Loucy (cell line): ENCODE measurements at regions not wholly inside any gene's neighbourhood (a gene's known extent, or its start where the extent isn't known, plus 50 kb on each side); places are given as distances from the start of the nearest gene placed in this dataset.

Experiments
- H2AFZ ChIP-seq: fragments of 200-600 bp; sonication (generic); 2 replicates; pipeline ENCODE4 v1.6.0; 2016; ENCODE audit warnings: antibody characterized with exemption, mild to moderate bottlenecking, low read length, moderate library complexity
- H3F3A ChIP-seq: fragments of 200-600 bp; 2 replicates; pipeline ENCODE4 v1.6.0; 2016; ENCODE audit warnings: antibody characterized with exemption, low read depth, mild to moderate bottlenecking
- H3K27me3 ChIP-seq: fragments of 200-600 bp; sonication (generic); 2 replicates; pipeline ENCODE4 v1.6.1; 2014; ENCODE audit warnings: low read length, mild to moderate bottlenecking; ENCODE audit not compliant: insufficient read depth, poor library complexity, severe bottlenecking
- H3K36me3 ChIP-seq: fragments of 200-600 bp; sonication (generic); 2 replicates; pipeline ENCODE4 v1.6.1; 2016; ENCODE audit warnings: low read length; ENCODE audit not compliant: insufficient read depth
- H3K4me1 ChIP-seq: fragments of 200-600 bp; sonication (generic); 2 replicates; pipeline ENCODE4 v1.5.1; 2014; ENCODE audit warnings: low read length, mild to moderate bottlenecking; ENCODE audit not compliant: insufficient read depth, poor library complexity, severe bottlenecking
- H3K4me2 ChIP-seq: fragments of 200-600 bp; sonication (generic); 2 replicates; pipeline ENCODE4 v1.6.0; 2014; ENCODE audit warnings: antibody characterized with exemption, low read length, low read depth, mild to moderate bottlenecking; ENCODE audit not compliant: poor library complexity, severe bottlenecking
- H3K4me3 ChIP-seq: fragments of 200-600 bp; sonication (generic); 2 replicates; pipeline ENCODE4 v1.5.1; 2014; ENCODE audit warnings: low read length, mild to moderate bottlenecking, mixed read lengths; ENCODE audit not compliant: poor library complexity, severe bottlenecking
- H3K79me2 ChIP-seq: fragments of 200-600 bp; sonication (generic); 2 replicates; pipeline ENCODE4 v1.6.1; 2014; ENCODE audit warnings: low read length; ENCODE audit not compliant: insufficient read depth
- H3K9ac ChIP-seq: fragments of 200-600 bp; sonication (generic); 2 replicates; pipeline ENCODE4 v1.6.0; 2014; ENCODE audit warnings: mild to moderate bottlenecking, low read depth, low read length, moderate library complexity; ENCODE audit not compliant: poor library complexity, severe bottlenecking
- H3K9me2 ChIP-seq: fragments of 200-600 bp; sonication (generic); replicated peaks from 2 replicates; pipeline ENCODE4 v1.6.1; 2016; ENCODE audit warnings: low read depth, low read length, mixed read lengths
- H3K9me3 ChIP-seq: fragments of 200-600 bp; sonication (generic); 2 replicates; pipeline ENCODE4 v1.6.1; 2014; ENCODE audit warnings: mild to moderate bottlenecking, antibody characterized with exemption, low read length, low read depth; ENCODE audit not compliant: insufficient read depth
- H4K20me1 ChIP-seq: fragments of 200-600 bp; sonication (generic); 2 replicates; pipeline ENCODE4 v1.6.0; 2014; ENCODE audit warnings: antibody characterized with exemption, low read length, mild to moderate bottlenecking; ENCODE audit not compliant: insufficient read depth, poor library complexity, severe bottlenecking
- EZH2phosphoT487 ChIP-seq: fragments of 200-600 bp; IDR thresholded peaks from 2 replicates; pipeline ENCODE4 v1.6.1; 2018; ENCODE audit warnings: antibody characterized with exemption, mild to moderate bottlenecking, moderate library complexity, borderline replicate concordance
- TF ChIP-seq, protein P1 (sequence below): fragments of 200-600 bp; sonication (generic); conservative IDR thresholded peaks from 2 replicates; pipeline ENCODE4 v1.5.1; 2014; ENCODE audit warnings: mild to moderate bottlenecking, antibody characterized with exemption, low read length

DNA sequence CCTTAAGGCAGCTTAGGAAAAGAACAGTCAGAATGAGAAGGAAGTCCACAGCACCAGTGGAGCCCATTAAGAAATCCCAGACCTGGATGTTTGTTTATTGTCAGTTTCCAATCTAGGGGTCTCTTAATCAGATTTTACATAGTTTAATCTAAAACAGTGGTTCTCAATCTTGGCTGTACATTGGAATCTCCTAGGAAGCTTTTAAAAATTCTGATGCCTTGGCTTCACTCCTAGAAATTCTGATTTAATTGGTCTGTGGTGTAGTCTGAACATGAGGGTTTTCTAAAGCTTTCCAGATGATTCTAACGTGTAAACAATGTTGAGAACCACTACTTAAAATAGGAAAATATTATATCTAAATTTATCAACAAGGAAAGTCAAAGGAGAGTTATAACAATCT lies 56.6 kb upstream of the SPRED1 start:
- Histone ChIP-seq H3K9me2 (no peaks in the 10 kb centered on the region), H3K79me2 (no peaks in the 10 kb centered on the region), H3K9ac (no peak overlapping the region), H3K36me3 (no peaks in the 10 kb centered on the region), H2AFZ (no peak overlapping the region), H3K4me2 (no peak overlapping the region), H4K20me1 (no peaks in the 10 kb centered on the region), H3K9me3 (no peaks in the 10 kb centered on the region), H3K27me3 (no peaks in the 10 kb centered on the region), H3K4me3 (no peak overlapping the region), H3K4me1 (no peaks in the 10 kb centered on the region), H3F3A (no peaks in the 10 kb centered on the region)
- no peak for TF ChIP-seq EZH2phosphoT487
- TF ChIP-seq, protein P1, sequence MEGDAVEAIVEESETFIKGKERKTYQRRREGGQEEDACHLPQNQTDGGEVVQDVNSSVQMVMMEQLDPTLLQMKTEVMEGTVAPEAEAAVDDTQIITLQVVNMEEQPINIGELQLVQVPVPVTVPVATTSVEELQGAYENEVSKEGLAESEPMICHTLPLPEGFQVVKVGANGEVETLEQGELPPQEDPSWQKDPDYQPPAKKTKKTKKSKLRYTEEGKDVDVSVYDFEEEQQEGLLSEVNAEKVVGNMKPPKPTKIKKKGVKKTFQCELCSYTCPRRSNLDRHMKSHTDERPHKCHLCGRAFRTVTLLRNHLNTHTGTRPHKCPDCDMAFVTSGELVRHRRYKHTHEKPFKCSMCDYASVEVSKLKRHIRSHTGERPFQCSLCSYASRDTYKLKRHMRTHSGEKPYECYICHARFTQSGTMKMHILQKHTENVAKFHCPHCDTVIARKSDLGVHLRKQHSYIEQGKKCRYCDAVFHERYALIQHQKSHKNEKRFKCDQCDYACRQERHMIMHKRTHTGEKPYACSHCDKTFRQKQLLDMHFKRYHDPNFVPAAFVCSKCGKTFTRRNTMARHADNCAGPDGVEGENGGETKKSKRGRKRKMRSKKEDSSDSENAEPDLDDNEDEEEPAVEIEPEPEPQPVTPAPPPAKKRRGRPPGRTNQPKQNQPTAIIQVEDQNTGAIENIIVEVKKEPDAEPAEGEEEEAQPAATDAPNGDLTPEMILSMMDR = no peak

- H3K36me3 ChIP-seq = no peaks in the 10 kb centered on the region
- H2AFZ ChIP-seq = no peak overlapping the region
- TF ChIP-seq, protein P1 = no peak
- no peak for TF ChIP-seq EZH2phosphoT487
- H3K79me2 ChIP-seq = no peaks in the 10 kb centered on the region
- no peak overlapping the region for H3K9ac ChIP-seq
- H3F3A ChIP-seq = no peaks in the 10 kb centered on the region
- no peaks in the 10 kb centered on the region for H3K9me3 ChIP-seq
- H3K4me1 ChIP-seq = no peaks in the 10 kb centered on the region
- no peak overlapping the region for H3K4me3 ChIP-seq
- H3K27me3 ChIP-seq = no peaks in the 10 kb centered on the region
- no peak overlapping the region for H3K4me2 ChIP-seq
- no peaks in the 10 kb centered on the region for H3K9me2 ChIP-seq
- H4K20me1 ChIP-seq = no peaks in the 10 kb centered on the region
Measured at GRCh38 chr15:38197553-38197952, 55.1 kb upstream of the SPRED1 start.

DNA sequence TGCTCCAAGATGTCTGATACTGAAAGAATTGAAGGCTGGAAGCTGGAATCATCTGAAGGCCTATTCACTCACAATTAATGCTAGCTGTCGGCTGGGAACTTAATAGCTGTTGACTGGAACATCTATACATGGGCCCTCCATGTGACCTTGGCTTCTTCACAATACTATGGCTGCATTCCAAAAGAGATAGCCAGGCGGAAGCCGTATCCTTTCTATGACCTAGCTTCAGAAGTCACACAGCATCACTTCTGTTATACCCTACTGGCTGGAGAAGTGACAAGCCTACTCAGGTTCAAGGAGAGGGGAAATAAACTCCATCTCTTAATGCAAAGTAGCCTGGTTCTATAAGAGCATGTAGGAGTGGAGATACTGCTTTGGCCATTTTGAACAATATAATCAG lies 50.9 kb upstream of the SPRED1 start:
- H2AFZ ChIP-seq = no peak overlapping the region
- H3K79me2 ChIP-seq = no peaks in the 10 kb centered on the region
- no peaks in the 10 kb centered on the region for H3K27me3 ChIP-seq
- H3K9me2 ChIP-seq = no peaks in the 10 kb centered on the region
- H3K4me1 ChIP-seq = peaks cover 6% of the 10 kb centered on the region
- no peak overlapping the region for H3K9ac ChIP-seq
- H3K4me2 ChIP-seq = no peak overlapping the region
- H3F3A ChIP-seq = no peaks in the 10 kb centered on the region
- H3K4me3 ChIP-seq = no peak overlapping the region
- no peaks in the 10 kb centered on the region for H4K20me1 ChIP-seq
- H3K9me3 ChIP-seq = no peaks in the 10 kb centered on the region
- H3K36me3 ChIP-seq = no peaks in the 10 kb centered on the region
- TF ChIP-seq EZH2phosphoT487 = no peak
- TF ChIP-seq, protein P1 = no peak
